ENCODE measurements at regions not wholly inside any gene's neighbourhood (a gene's known extent, or its start where the extent isn't known, plus 50 kb on each side); places are given as distances from the start of the nearest gene placed in this dataset.

DNA sequence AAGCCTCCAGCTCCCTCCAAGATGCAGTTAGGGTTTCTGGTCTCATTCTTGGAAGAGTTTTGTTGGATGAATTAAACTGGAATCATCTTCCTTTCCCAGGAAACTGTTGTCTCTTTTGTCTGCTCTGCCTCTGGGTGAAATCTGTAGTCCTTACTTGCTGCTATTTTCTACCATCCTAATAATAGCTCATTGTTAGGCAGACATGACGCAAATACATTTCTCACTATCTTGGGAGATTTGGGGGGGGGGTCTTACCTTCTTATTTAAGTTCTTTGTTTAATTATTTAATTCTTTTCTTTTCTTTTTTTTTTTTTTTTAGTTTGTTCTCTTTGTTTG, 85.4 kb upstream of the DUSP10 start:
- Histone ChIP-seq H3K36me3 (ENCODE audit: control insufficient read depth, insufficient read depth, low read length) (no peaks in the 10 kb centered on the region), H3K27me3 (replicated peaks; ENCODE audit: control insufficient read depth, insufficient read depth, low read length) (no peaks in the 10 kb centered on the region), H3K4me3 (replicated peaks; ENCODE audit: low read depth, low read length) (no peak overlapping the region)
- no peak for DNase-seq (ENCODE audit: extremely low read depth, insufficient read length)
- TF ChIP-seq, protein P1, sequence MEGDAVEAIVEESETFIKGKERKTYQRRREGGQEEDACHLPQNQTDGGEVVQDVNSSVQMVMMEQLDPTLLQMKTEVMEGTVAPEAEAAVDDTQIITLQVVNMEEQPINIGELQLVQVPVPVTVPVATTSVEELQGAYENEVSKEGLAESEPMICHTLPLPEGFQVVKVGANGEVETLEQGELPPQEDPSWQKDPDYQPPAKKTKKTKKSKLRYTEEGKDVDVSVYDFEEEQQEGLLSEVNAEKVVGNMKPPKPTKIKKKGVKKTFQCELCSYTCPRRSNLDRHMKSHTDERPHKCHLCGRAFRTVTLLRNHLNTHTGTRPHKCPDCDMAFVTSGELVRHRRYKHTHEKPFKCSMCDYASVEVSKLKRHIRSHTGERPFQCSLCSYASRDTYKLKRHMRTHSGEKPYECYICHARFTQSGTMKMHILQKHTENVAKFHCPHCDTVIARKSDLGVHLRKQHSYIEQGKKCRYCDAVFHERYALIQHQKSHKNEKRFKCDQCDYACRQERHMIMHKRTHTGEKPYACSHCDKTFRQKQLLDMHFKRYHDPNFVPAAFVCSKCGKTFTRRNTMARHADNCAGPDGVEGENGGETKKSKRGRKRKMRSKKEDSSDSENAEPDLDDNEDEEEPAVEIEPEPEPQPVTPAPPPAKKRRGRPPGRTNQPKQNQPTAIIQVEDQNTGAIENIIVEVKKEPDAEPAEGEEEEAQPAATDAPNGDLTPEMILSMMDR (IDR thresholded peaks at IDR 0.05; ENCODE audit: insufficient read depth, low read length, poor library complexity, severe bottlenecking), result no peak

DNA sequence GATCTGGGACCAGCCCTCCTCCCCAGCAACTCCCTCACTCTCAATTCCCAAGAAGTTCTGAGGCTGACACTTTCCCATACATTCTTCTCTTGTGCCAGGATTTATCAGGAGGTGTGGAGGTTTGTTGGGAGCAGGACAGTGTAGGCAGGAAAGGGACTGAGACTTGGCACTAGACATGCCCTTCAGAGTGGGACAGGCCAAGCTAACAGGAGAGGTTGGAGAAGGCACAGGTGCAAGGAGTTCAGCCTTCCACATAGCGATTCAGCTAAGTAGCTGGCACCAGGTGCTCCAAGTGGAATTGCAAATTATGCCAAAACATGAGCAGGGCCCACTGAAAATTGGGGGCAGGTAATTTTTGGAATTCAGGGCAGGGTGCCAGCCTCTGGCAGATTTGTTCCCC, 83.0 kb upstream of the DUSP10 start:
- TF ChIP-seq, protein P1 (IDR thresholded peaks at IDR 0.05; ENCODE audit: insufficient read depth, low read length, poor library complexity, severe bottlenecking), result no peak
- Histone ChIP-seq H3K4me3 (replicated peaks; ENCODE audit: low read depth, low read length) (no peak overlapping the region), H3K36me3 (ENCODE audit: control insufficient read depth, insufficient read depth, low read length) (no peaks in the 10 kb centered on the region), H3K27me3 (replicated peaks; ENCODE audit: control insufficient read depth, insufficient read depth, low read length) (no peaks in the 10 kb centered on the region)
- DNase-seq (ENCODE audit: extremely low read depth, insufficient read length), result no peak

DNA sequence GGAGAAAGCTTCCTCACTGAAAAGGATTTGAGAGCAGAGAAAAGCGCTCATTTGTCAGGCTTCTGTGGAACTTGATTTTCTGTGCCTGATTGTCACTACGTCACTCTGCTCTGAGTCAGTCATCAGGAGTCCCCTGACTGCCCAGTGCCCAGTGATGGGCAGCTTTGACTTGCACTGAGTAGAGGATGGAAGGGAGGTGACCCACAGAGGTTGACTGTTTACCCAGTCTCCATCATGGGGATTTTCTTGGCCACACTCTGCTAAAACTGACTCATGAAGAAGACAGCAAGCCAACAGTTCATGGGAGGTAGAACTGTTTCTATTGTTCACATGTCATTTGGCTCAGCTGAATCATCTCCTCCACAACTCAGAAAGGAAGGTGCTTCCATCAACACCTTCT, 82.1 kb upstream of the DUSP10 start:
- Histone ChIP-seq H3K27me3 (replicated peaks; ENCODE audit: control insufficient read depth, insufficient read depth, low read length) (no peaks in the 10 kb centered on the region), H3K36me3 (ENCODE audit: control insufficient read depth, insufficient read depth, low read length) (no peaks in the 10 kb centered on the region), H3K4me3 (replicated peaks; ENCODE audit: low read depth, low read length) (no peak overlapping the region)
- TF ChIP-seq, protein P1 (IDR thresholded peaks at IDR 0.05; ENCODE audit: insufficient read depth, low read length, poor library complexity, severe bottlenecking), result no peak
- no peak for DNase-seq (ENCODE audit: extremely low read depth, insufficient read length)

DNA sequence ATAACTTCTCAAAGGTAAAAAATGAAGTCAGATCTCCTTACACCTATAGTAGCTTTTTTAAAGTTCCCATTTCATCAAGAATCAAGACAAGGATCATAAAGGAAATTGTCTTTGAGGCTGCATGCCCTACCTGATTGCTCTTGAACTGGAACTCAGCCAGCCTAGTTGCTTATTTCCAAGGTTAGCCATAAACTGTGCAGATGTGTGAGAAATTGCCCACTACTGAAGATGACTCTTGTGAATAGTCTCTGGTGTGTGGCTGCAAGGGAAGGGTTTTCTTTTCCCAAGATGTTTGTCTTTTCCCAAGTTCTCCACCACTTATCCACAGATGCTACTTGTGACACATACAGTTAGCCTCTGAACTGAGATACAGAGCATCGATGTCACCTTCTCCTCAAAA, 81.7 kb upstream of the DUSP10 start:
- TF ChIP-seq, protein P1 (IDR thresholded peaks at IDR 0.05; ENCODE audit: insufficient read depth, low read length, poor library complexity, severe bottlenecking), result no peak
- no peaks in the 10 kb centered on the region for H3K27me3 ChIP-seq (replicated peaks; ENCODE audit: control insufficient read depth, insufficient read depth, low read length)
- no peak for DNase-seq (ENCODE audit: extremely low read depth, insufficient read length)
- no peak overlapping the region for H3K4me3 ChIP-seq (replicated peaks; ENCODE audit: low read depth, low read length)
- no peaks in the 10 kb centered on the region for H3K36me3 ChIP-seq (ENCODE audit: control insufficient read depth, insufficient read depth, low read length)

DNA sequence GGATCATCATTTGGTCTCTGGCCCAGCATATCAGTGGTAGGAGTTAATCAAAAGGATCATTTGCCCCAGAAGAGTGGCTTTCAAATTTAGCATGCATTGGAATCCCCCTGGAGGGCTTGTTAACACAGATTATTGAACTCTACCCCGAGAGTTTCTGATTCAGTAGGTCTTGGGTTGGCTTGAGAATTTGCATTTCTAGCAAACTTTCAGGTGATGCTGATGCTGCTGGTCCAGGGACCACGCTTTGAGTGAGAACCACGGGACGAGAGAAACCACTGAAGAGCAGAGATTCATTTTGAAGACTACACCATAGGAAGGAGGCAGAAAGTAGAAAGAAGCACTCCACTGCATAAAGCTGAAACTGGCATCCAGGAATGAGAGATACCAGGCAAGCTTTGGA, 81.3 kb upstream of the DUSP10 start:
- H3K4me3 ChIP-seq (replicated peaks; ENCODE audit: low read depth, low read length), result no peak overlapping the region
- H3K36me3 ChIP-seq (ENCODE audit: control insufficient read depth, insufficient read depth, low read length), result no peaks in the 10 kb centered on the region
- TF ChIP-seq, protein P1 (IDR thresholded peaks at IDR 0.05; ENCODE audit: insufficient read depth, low read length, poor library complexity, severe bottlenecking), result no peak
- H3K27me3 ChIP-seq (replicated peaks; ENCODE audit: control insufficient read depth, insufficient read depth, low read length), result no peaks in the 10 kb centered on the region
- no peak for DNase-seq (ENCODE audit: extremely low read depth, insufficient read length)

DNA sequence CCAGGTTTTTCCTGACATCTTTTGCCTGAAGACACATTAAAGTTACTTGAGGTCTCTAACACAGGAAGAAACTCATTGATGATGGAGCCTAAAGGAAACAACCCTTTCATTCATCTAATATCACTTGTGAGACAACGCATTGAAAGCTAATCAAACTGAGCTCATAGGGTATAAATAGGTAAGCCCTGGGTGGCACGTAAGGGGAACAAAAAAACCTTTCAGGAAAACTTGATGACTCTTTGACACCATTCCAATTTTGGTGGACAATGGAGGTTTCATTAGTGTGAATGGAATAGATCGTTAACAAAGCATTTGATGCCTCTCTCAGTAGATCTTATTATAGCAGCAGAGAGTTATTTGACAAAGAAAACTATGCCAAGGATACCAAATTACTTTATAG, 80.7 kb upstream of the DUSP10 start:
- TF ChIP-seq, protein P1 (IDR thresholded peaks at IDR 0.05; ENCODE audit: insufficient read depth, low read length, poor library complexity, severe bottlenecking), result no peak
- no peaks in the 10 kb centered on the region for H3K36me3 ChIP-seq (ENCODE audit: control insufficient read depth, insufficient read depth, low read length)

More for the DNA sequence above, 80.7 kb upstream of the DUSP10 start:
- no peak for DNase-seq (ENCODE audit: extremely low read depth, insufficient read length)
- Histone ChIP-seq H3K27me3 (replicated peaks; ENCODE audit: control insufficient read depth, insufficient read depth, low read length) (no peaks in the 10 kb centered on the region), H3K4me3 (replicated peaks; ENCODE audit: low read depth, low read length) (no peak overlapping the region)

Measured in GM06990 (cell line).